ENCODE measurements at regions not wholly inside any gene's neighbourhood (a gene's known extent, or its start where the extent isn't known, plus 50 kb on each side); places are given as distances from the start of the nearest gene placed in this dataset.

GRCh38 chr7:24407965-24408364 lies 124.0 kb downstream of the NPY start:
- no peak for TF ChIP-seq POLR2A (IDR thresholded peaks at IDR 0.05)
- TF ChIP-seq CTCF (IDR thresholded peaks at IDR 0.05) = no peak

All from ovary (tissue), 3 donors.